DOHH2 (cell line): ENCODE measurements at regions not wholly inside any gene's neighbourhood (a gene's known extent, or its start where the extent isn't known, plus 50 kb on each side); places are given as distances from the start of the nearest gene placed in this dataset.

Experiments
- EZH2phosphoT487 ChIP-seq: fragments of 200-600 bp; sonication (generic); IDR thresholded peaks from 2 replicates; pipeline ENCODE4 v1.6.1; 2017; ENCODE audit warnings: borderline replicate concordance, mild to moderate bottlenecking, antibody characterized with exemption, low read length, moderate library complexity, mixed read lengths
- TF ChIP-seq, protein P1 (sequence below): fragments of 200-600 bp; sonication (generic); IDR thresholded peaks from one replicate; pipeline ENCODE4 v1.5.1; 2014; ENCODE audit warnings: antibody characterized with exemption, mild to moderate bottlenecking, low read depth, low read length; ENCODE audit not compliant: poor library complexity, severe bottlenecking

DNA sequence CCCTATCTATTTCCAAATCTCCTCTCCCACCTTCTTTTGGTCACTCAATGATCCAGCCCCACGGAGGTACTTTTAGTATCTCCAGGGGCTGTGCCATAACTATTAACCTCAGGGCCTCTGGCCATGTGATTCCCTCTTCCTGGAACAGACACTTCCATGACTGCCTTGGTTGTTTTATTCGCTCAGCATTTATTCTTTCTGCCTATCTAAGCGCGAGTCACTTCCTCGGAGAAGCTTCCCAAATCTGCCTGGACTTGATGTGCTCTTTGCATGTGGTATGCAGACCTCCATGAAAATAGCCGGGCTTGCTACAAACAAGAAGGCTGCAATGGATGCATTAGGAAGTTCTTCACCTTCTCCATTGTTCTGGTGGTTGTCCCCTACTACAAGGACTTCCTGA lies 939.0 kb upstream of the TMEM132C start:
- TF ChIP-seq, protein P1, sequence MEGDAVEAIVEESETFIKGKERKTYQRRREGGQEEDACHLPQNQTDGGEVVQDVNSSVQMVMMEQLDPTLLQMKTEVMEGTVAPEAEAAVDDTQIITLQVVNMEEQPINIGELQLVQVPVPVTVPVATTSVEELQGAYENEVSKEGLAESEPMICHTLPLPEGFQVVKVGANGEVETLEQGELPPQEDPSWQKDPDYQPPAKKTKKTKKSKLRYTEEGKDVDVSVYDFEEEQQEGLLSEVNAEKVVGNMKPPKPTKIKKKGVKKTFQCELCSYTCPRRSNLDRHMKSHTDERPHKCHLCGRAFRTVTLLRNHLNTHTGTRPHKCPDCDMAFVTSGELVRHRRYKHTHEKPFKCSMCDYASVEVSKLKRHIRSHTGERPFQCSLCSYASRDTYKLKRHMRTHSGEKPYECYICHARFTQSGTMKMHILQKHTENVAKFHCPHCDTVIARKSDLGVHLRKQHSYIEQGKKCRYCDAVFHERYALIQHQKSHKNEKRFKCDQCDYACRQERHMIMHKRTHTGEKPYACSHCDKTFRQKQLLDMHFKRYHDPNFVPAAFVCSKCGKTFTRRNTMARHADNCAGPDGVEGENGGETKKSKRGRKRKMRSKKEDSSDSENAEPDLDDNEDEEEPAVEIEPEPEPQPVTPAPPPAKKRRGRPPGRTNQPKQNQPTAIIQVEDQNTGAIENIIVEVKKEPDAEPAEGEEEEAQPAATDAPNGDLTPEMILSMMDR: no peak
- TF ChIP-seq EZH2phosphoT487: no peak
